Tibial nerve (tissue), 4 donors: ENCODE measurements at regions not wholly inside any gene's neighbourhood (a gene's known extent, or its start where the extent isn't known, plus 50 kb on each side); places are given as distances from the start of the nearest gene placed in this dataset.
"Not testable (repeated sequence)": the region's sequence is repeated elsewhere in the genome, so short reads cannot be mapped to it uniquely, and the experiment has no call there.

Experiments
- DNase-seq, 2 donors: peaks; one replicate each; pipeline ENCODE4 v3.0.0-alpha.2; 2019; ENCODE audit warnings: low spot score in 2 of 2
- H3K27ac ChIP-seq, 4 donors: fragments of 200-600 bp; sonication (generic) in 3 of 4; one replicate each; pipeline ENCODE4 v1.5.1; 2017 to 2019; ENCODE audit warnings: mild to moderate bottlenecking in 1 of 4
- H3K27me3 ChIP-seq, 2 donors: fragments of 200-600 bp; sonication (generic) in 1 of 2; one replicate each; pipeline versions ENCODE4 v1.5.1 to v1.6.0; 2017 to 2019
- H3K36me3 ChIP-seq, 3 donors: fragments of 200-600 bp; sonication (generic); one replicate each; pipeline ENCODE4 v1.5.1; 2018 to 2019
- H3K4me1 ChIP-seq, 4 donors: fragments of 200-600 bp; sonication (generic) in 3 of 4; one replicate each; pipeline ENCODE4 v1.5.1; 2017 to 2019
- H3K4me3 ChIP-seq, 4 donors: fragments of 200-600 bp; sonication (generic) in 3 of 4; one replicate each; pipeline ENCODE4 v1.5.1; 2017 to 2019; ENCODE audit warnings: mild to moderate bottlenecking in 1 of 4, moderate library complexity in 1 of 4
- H3K9me3 ChIP-seq, 4 donors: fragments of 200-600 bp; sonication (generic) in 3 of 4; one replicate each; pipeline ENCODE4 v1.5.1; 2017 to 2019
- CTCF ChIP-seq, 5 experiments: fragments of 200-600 bp in 3 of 5; fragments of 450-650 bp in 2 of 5; sonication (generic) in 3 of 5; IDR thresholded peaks; one replicate each; pipeline ENCODE4 v1.5.1; 2016 to 2019; ENCODE audit warnings: antibody characterized with exemption in 5 of 5, mild to moderate bottlenecking in 3 of 5, moderate library complexity in 2 of 5
- EP300 ChIP-seq, 2 donors: sonication (generic); formaldehyde crosslinking; IDR thresholded peaks; one replicate each; pipeline ENCODE4 v1.6.1; 2017; ENCODE audit warnings: antibody characterized with exemption in 2 of 2, mild to moderate bottlenecking in 1 of 2
- POLR2A ChIP-seq, 2 donors: fragments of 450-650 bp; IDR thresholded peaks; one replicate each; pipeline ENCODE4 v1.6.1; 2017; ENCODE audit warnings: antibody characterized with exemption in 2 of 2, mild to moderate bottlenecking in 2 of 2, moderate library complexity in 2 of 2
- WGBS, 2 donors: methylation state at CpG; one replicate each; pipeline ENCODE4 v1.1.5; 2018; 5-methylcytosine and 5-hydroxymethylcytosine counted together

- TF ChIP-seq CTCF (IDR thresholded peaks at IDR 0.05) (no peak), POLR2A (IDR thresholded peaks at IDR 0.05) (no peak), EP300 (IDR thresholded peaks at IDR 0.05) (no peak)
- Histone ChIP-seq H3K4me3 (no peak overlapping the region), H3K9me3 (no peaks in the 10 kb centered on the region), H3K36me3 (no peaks in the 10 kb centered on the region), H3K4me1 (no peaks in the 10 kb centered on the region), H3K27ac (no peak overlapping the region), H3K27me3 (no peaks in the 10 kb centered on the region)
- no peak for DNase-seq
- 76 to 89% methylated on average over 2 of the region's 2 CpGs for WGBS, 2 donors
Observed at GRCh38 chr5:58300346-58300895, 159.5 kb downstream of the PLK2 start.

- no peaks in the 10 kb centered on the region for H3K9me3 ChIP-seq
- no peaks in the 10 kb centered on the region for H3K4me1 ChIP-seq
- no peak overlapping the region for H3K4me3 ChIP-seq
- TF ChIP-seq CTCF (IDR thresholded peaks at IDR 0.05) (no peak), POLR2A (IDR thresholded peaks at IDR 0.05) (no peak), EP300 (IDR thresholded peaks at IDR 0.05) (no peak)
- H3K27ac ChIP-seq: no peak overlapping the region
- H3K36me3 ChIP-seq: no peaks in the 10 kb centered on the region
- no peak for DNase-seq
- no peaks in the 10 kb centered on the region for H3K27me3 ChIP-seq
Observed at GRCh38 chr5:58299256-58299655, 160.6 kb downstream of the PLK2 start.

GRCh38 chr5:58294598-58295305, 165.1 kb downstream of the PLK2 start:
- H3K9me3 ChIP-seq: no peaks in the 10 kb centered on the region
- TF ChIP-seq EP300 (IDR thresholded peaks at IDR 0.05) (no peak), POLR2A (IDR thresholded peaks at IDR 0.05) (no peak), CTCF (IDR thresholded peaks at IDR 0.05) (no peak)
- 64 to 70% methylated on average over 1 of the region's 1 CpG for WGBS, 2 donors

GRCh38 chr5:58288275-58288674, 171.6 kb downstream of the PLK2 start:
- H3K27me3 ChIP-seq, H3K4me3 ChIP-seq, DNase-seq, H3K4me1 ChIP-seq, H3K27ac ChIP-seq, H3K36me3 ChIP-seq, H3K9me3 ChIP-seq: not testable (repeated sequence)
- 88 to 91% methylated on average over 10 of the region's 10 CpGs for WGBS, 2 donors

More at GRCh38 chr5:58294598-58295305, 165.1 kb downstream of the PLK2 start:
- H3K27me3 ChIP-seq: no peaks in the 10 kb centered on the region
- H3K36me3 ChIP-seq: no peaks in the 10 kb centered on the region
- no peak for DNase-seq
- H3K27ac ChIP-seq: no peak overlapping the region
- no peak overlapping the region for H3K4me3 ChIP-seq
- H3K4me1 ChIP-seq: no peaks in the 10 kb centered on the region

- Histone ChIP-seq H3K4me3 (no peak overlapping the region), H3K36me3 (no peaks in the 10 kb centered on the region), H3K27me3 (no peaks in the 10 kb centered on the region), H3K4me1 (no peaks in the 10 kb centered on the region), H3K27ac (no peak overlapping the region), H3K9me3 (no peaks in the 10 kb centered on the region)
- TF ChIP-seq EP300 (IDR thresholded peaks at IDR 0.05) (no peak), POLR2A (IDR thresholded peaks at IDR 0.05) (no peak), CTCF (IDR thresholded peaks at IDR 0.05) (no peak)
- DNase-seq: no peak
- 83 to 90% methylated on average over 1 of the region's 1 CpG for WGBS, 2 donors
Observed at GRCh38 chr5:58286741-58287140, 173.1 kb downstream of the PLK2 start.
